ENCODE measurements at regions not wholly inside any gene's neighbourhood (a gene's known extent, or its start where the extent isn't known, plus 50 kb on each side); places are given as distances from the start of the nearest gene placed in this dataset.

GRCh38 chr13:47628666-47629065, 372.4 kb downstream of the SUCLA2 start:
- ChIA-PET POLR2A (no interaction called here), CTCF (no interaction called here)
- H3K27me3 ChIP-seq (replicated peaks in 1 of 4; ENCODE audit: control extremely low read depth in 1 of 4, control insufficient read depth in 3 of 4, insufficient read depth in 4 of 4, low read length in 3 of 4) = no peaks in the 10 kb centered on the region
- H3K36me3 ChIP-seq (replicated peaks in 1 of 2; ENCODE audit: control extremely low read depth in 1 of 2, control insufficient read depth in 1 of 2, extremely low read depth in 1 of 2, insufficient read depth in 2 of 2, low read length in 1 of 2) = no peaks in the 10 kb centered on the region
- no peak overlapping the region for H2AFZ ChIP-seq (ENCODE audit: insufficient read depth, low read depth, low read length, poor library complexity, severe bottlenecking)
- intact Hi-C loops (cut with micrococcal nuclease) = no loop called here
- Mint-ChIP-seq H3K27me3 (peaks cover 3% of the 10 kb centered on the region), H3K27ac (no peak overlapping the region), H3K4me1 (no peaks in the 10 kb centered on the region), H3K9me3 (ENCODE audit: insufficient read depth) (no peaks in the 10 kb centered on the region), H3K4me3 (no peak overlapping the region)
- DNase-seq (no peak), ATAC-seq (ENCODE audit: low read depth) (no peak)
- no peak overlapping the region for H3K4me3 ChIP-seq (ENCODE audit: control extremely low read depth in 1 of 5, extremely low read depth in 1 of 5, insufficient read depth in 1 of 5, low read depth in 2 of 5, low read length in 4 of 5)
- WGBS (ENCODE audit: insufficient coverage) = no CpG with 5 or more reads among the region's 2 CpGs
- no peaks in the 10 kb centered on the region for H3K4me1 ChIP-seq (ENCODE audit: control insufficient read depth in 2 of 2, insufficient read depth in 2 of 2, low read length in 2 of 2)
- no peaks in the 10 kb centered on the region for H3K79me2 ChIP-seq (ENCODE audit: control insufficient read depth, insufficient read depth, low read length)
- TF ChIP-seq CTCF (IDR thresholded peaks at IDR 0.05) (no peak), EZH2 (IDR thresholded peaks at IDR 0.05; ENCODE audit: borderline replicate concordance, insufficient read depth, low read depth, low read length, poor library complexity, severe bottlenecking) (no peak)
- H3K9ac ChIP-seq (ENCODE audit: low read length) = no peak overlapping the region
- H4K20me1 ChIP-seq (ENCODE audit: control insufficient read depth, insufficient read depth, low read length, poor library complexity, severe bottlenecking) = no peaks in the 10 kb centered on the region
- peaks cover 0 to 10% (median 3%) of the 10 kb centered on the region in 3 donors for H3K9me3 ChIP-seq (ENCODE audit: control extremely low read depth in 1 of 3, control insufficient read depth in 2 of 3, insufficient read depth in 1 of 3, low read length in 2 of 3)
- no peak overlapping the region for H3K27ac ChIP-seq (ENCODE audit: low read length in 2 of 2)
- H3K4me2 ChIP-seq (replicated peaks; ENCODE audit: low read depth, low read length, poor library complexity, severe bottlenecking) = no peak overlapping the region

- Histone ChIP-seq H3K79me2 (ENCODE audit: control insufficient read depth, insufficient read depth, low read length) (no peaks in the 10 kb centered on the region), H3K9ac (ENCODE audit: low read length) (no peak overlapping the region), H2AFZ (ENCODE audit: insufficient read depth, low read depth, low read length, poor library complexity, severe bottlenecking) (no peak overlapping the region), H3K9me3 (ENCODE audit: control extremely low read depth in 1 of 3, control insufficient read depth in 2 of 3, insufficient read depth in 1 of 3, low read length in 2 of 3) (no peaks in the 10 kb centered on the region), H4K20me1 (ENCODE audit: control insufficient read depth, insufficient read depth, low read length, poor library complexity, severe bottlenecking) (no peaks in the 10 kb centered on the region), H3K4me3 (ENCODE audit: control extremely low read depth in 1 of 5, extremely low read depth in 1 of 5, insufficient read depth in 1 of 5, low read depth in 2 of 5, low read length in 4 of 5) (no peak overlapping the region), H3K36me3 (replicated peaks in 1 of 2; ENCODE audit: control extremely low read depth in 1 of 2, control insufficient read depth in 1 of 2, extremely low read depth in 1 of 2, insufficient read depth in 2 of 2, low read length in 1 of 2) (no peaks in the 10 kb centered on the region), H3K27me3 (replicated peaks in 1 of 4; ENCODE audit: control extremely low read depth in 1 of 4, control insufficient read depth in 3 of 4, insufficient read depth in 4 of 4, low read length in 3 of 4) (no peaks in the 10 kb centered on the region), H3K27ac (ENCODE audit: low read length in 2 of 2) (no peak overlapping the region), H3K4me1 (ENCODE audit: control insufficient read depth in 2 of 2, insufficient read depth in 2 of 2, low read length in 2 of 2) (no peaks in the 10 kb centered on the region), H3K4me2 (replicated peaks; ENCODE audit: low read depth, low read length, poor library complexity, severe bottlenecking) (no peak overlapping the region)
- CTCF ChIA-PET = no interaction called here
- no peaks in the 10 kb centered on the region for H3K4me1 Mint-ChIP-seq
- peaks cover 9% of the 10 kb centered on the region for H3K27me3 Mint-ChIP-seq
- WGBS (ENCODE audit: insufficient coverage) = no CpG with 5 or more reads among the region's 2 CpGs
- H3K4me3 Mint-ChIP-seq = no peak overlapping the region
- ATAC-seq (ENCODE audit: low read depth) (no peak), DNase-seq (no peak)
- POLR2A ChIA-PET = no interaction called here
- intact Hi-C loops (cut with micrococcal nuclease) = no loop called here
- H3K9me3 Mint-ChIP-seq (ENCODE audit: insufficient read depth) = no peaks in the 10 kb centered on the region
- H3K27ac Mint-ChIP-seq = no peak overlapping the region
- no peak for TF ChIP-seq CTCF (IDR thresholded peaks at IDR 0.05)
- no peak for TF ChIP-seq EZH2 (IDR thresholded peaks at IDR 0.05; ENCODE audit: borderline replicate concordance, insufficient read depth, low read depth, low read length, poor library complexity, severe bottlenecking)
Measured at GRCh38 chr13:47623862-47624261, 377.2 kb downstream of the SUCLA2 start.

Measured in B cell (primary cell).